ENCODE measurements at regions not wholly inside any gene's neighbourhood (a gene's known extent, or its start where the extent isn't known, plus 50 kb on each side); places are given as distances from the start of the nearest gene placed in this dataset.

DNA sequence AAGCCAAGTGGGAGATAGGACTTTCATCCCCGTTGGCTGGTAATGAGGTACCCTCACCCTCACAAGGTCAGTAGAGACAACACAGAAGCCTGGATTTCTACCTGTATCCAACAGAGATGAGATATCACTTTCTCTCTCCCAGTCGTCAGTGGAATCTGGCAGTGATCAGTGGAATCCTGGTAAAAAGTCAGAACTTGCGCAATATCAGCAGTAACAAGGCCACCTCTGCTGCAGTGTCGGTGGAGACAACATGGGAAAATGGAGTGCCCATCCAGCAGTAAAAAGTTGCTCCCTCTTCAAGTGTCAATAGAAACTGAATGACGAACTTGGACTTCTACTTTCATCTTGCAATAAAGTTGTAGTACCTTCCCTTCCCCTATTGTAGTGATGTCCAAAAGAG lies 615.9 kb downstream of the ETS1 start:
- H3K4me2 ChIP-seq = no peak overlapping the region
- no peaks in the 10 kb centered on the region for H3F3A ChIP-seq (replicated peaks; ENCODE audit: insufficient read depth)
- no peak overlapping the region for H3K27ac ChIP-seq (ENCODE audit: low read depth in 2 of 2, low read length in 1 of 2)
- H3K4me1 ChIP-seq (ENCODE audit: control insufficient read depth in 1 of 2, insufficient read depth in 2 of 2, low read depth in 1 of 2, low read length in 1 of 2) = no peaks in the 10 kb centered on the region
- H3K36me3 ChIP-seq (replicated peaks in 1 of 2; ENCODE audit: control insufficient read depth in 1 of 2, insufficient read depth in 2 of 2, low read length in 1 of 2) = no peaks in the 10 kb centered on the region
- no peak overlapping the region for H3K9ac ChIP-seq
- no peaks in the 10 kb centered on the region for H3K79me2 ChIP-seq (ENCODE audit: insufficient read depth)
- H3K9me2 ChIP-seq = no peaks in the 10 kb centered on the region
- TF ChIP-seq FOXM1 (IDR thresholded peaks at IDR 0.05; ENCODE audit: low read depth) = no peak
- no peak for TF ChIP-seq NFIC (IDR thresholded peaks at IDR 0.05; ENCODE audit: borderline replicate concordance)
- no peaks in the 10 kb centered on the region for H4K20me1 ChIP-seq (ENCODE audit: insufficient read depth)
- CTCF ChIA-PET = no interaction called here
- H3K9me3 ChIP-seq = no peaks in the 10 kb centered on the region
- WGBS (ENCODE audit: low lambda C conversion rate) = 49% methylated on average over 5 of the region's 5 CpGs
- POLR2A ChIA-PET = no interaction called here
- no peak for DNase-seq
- no peak overlapping the region for H3K4me3 ChIP-seq (ENCODE audit: low read depth in 2 of 2, low read length in 1 of 2)
- H3K27me3 ChIP-seq (ENCODE audit: insufficient read depth) = no peaks in the 10 kb centered on the region
- no peak overlapping the region for H2AFZ ChIP-seq (ENCODE audit: low read depth)

DNA sequence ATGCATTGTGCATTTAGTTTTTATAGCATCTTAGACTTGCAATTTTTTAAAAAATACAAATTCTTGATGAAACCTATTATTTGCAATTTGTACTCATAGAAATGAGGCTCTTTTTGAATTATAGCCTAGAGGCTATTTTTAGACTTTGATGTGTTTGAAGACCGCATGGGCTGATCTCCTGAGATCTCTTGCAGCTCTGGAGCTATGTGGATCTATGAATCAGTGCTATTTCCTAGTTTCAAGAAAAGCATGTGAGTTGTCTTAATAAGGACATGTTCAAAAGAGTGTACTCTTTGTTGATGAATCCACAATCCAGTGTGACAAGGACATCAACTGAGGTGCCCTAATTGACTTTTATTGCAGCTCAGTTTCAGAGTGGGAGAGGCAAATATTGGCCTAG lies 620.5 kb downstream of the ETS1 start:
- H3K9me2 ChIP-seq = no peaks in the 10 kb centered on the region
- ChIA-PET POLR2A (no interaction called here), CTCF (interaction anchor here (1.3 to 1.5 kb wide), 2 partner anchors 11 to 12 kb away, joined by 4 read pairs; no protein-coding TSS in a partner anchor)
- no peak overlapping the region for H3K27ac ChIP-seq (ENCODE audit: low read depth in 2 of 2, low read length in 1 of 2)
- DNase-seq = no peak
- TF ChIP-seq YY1 (IDR thresholded peaks at IDR 0.05; ENCODE audit: low read depth) (no peak), GABPA (IDR thresholded peaks at IDR 0.05; ENCODE audit: low read depth) (no peak), TAF1 (IDR thresholded peaks at IDR 0.05; ENCODE audit: borderline replicate concordance, low read depth, low read length) (no peak), CHD2 (IDR thresholded peaks at IDR 0.05; ENCODE audit: low read length, partially characterized antibody) (no peak), MXI1 (IDR thresholded peaks at IDR 0.05; ENCODE audit: low read depth, low read length) (no peak), RXRA (IDR thresholded peaks at IDR 0.05; ENCODE audit: borderline replicate concordance, low read depth) (no peak), MEF2A (IDR thresholded peaks at IDR 0.05; ENCODE audit: borderline replicate concordance, low read depth) (no peak), GATA2 (CRISPR knock-in tag; IDR thresholded peaks at IDR 0.05) (no peak), SMC3 (IDR thresholded peaks at IDR 0.05; ENCODE audit: low read depth, low read length) (no peak), TEAD4 (IDR thresholded peaks at IDR 0.05; ENCODE audit: borderline replicate concordance, insufficient read depth) (no peak), JUND (IDR thresholded peaks at IDR 0.05) (no peak), FOXM1 (IDR thresholded peaks at IDR 0.05; ENCODE audit: low read depth) (no peak), EP300 (IDR thresholded peaks at IDR 0.05; ENCODE audit: borderline replicate concordance in 1 of 2, low read depth in 1 of 2, low read length in 1 of 2) (no peak)
- TF ChIP-seq, protein P1, sequence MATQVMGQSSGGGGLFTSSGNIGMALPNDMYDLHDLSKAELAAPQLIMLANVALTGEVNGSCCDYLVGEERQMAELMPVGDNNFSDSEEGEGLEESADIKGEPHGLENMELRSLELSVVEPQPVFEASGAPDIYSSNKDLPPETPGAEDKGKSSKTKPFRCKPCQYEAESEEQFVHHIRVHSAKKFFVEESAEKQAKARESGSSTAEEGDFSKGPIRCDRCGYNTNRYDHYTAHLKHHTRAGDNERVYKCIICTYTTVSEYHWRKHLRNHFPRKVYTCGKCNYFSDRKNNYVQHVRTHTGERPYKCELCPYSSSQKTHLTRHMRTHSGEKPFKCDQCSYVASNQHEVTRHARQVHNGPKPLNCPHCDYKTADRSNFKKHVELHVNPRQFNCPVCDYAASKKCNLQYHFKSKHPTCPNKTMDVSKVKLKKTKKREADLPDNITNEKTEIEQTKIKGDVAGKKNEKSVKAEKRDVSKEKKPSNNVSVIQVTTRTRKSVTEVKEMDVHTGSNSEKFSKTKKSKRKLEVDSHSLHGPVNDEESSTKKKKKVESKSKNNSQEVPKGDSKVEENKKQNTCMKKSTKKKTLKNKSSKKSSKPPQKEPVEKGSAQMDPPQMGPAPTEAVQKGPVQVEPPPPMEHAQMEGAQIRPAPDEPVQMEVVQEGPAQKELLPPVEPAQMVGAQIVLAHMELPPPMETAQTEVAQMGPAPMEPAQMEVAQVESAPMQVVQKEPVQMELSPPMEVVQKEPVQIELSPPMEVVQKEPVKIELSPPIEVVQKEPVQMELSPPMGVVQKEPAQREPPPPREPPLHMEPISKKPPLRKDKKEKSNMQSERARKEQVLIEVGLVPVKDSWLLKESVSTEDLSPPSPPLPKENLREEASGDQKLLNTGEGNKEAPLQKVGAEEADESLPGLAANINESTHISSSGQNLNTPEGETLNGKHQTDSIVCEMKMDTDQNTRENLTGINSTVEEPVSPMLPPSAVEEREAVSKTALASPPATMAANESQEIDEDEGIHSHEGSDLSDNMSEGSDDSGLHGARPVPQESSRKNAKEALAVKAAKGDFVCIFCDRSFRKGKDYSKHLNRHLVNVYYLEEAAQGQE (IDR thresholded peaks at IDR 0.05; ENCODE audit: low read depth, low read length) = no peak
- TF ChIP-seq, protein P2, sequence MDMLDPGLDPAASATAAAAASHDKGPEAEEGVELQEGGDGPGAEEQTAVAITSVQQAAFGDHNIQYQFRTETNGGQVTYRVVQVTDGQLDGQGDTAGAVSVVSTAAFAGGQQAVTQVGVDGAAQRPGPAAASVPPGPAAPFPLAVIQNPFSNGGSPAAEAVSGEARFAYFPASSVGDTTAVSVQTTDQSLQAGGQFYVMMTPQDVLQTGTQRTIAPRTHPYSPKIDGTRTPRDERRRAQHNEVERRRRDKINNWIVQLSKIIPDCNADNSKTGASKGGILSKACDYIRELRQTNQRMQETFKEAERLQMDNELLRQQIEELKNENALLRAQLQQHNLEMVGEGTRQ (IDR thresholded peaks at IDR 0.05; ENCODE audit: borderline replicate concordance, low read depth, low read length) = no peak
- TF ChIP-seq, protein P3, sequence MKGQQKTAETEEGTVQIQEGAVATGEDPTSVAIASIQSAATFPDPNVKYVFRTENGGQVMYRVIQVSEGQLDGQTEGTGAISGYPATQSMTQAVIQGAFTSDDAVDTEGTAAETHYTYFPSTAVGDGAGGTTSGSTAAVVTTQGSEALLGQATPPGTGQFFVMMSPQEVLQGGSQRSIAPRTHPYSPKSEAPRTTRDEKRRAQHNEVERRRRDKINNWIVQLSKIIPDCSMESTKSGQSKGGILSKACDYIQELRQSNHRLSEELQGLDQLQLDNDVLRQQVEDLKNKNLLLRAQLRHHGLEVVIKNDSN (IDR thresholded peaks at IDR 0.05; ENCODE audit: borderline replicate concordance, low read depth) = no peak
- TF ChIP-seq, protein P4, sequence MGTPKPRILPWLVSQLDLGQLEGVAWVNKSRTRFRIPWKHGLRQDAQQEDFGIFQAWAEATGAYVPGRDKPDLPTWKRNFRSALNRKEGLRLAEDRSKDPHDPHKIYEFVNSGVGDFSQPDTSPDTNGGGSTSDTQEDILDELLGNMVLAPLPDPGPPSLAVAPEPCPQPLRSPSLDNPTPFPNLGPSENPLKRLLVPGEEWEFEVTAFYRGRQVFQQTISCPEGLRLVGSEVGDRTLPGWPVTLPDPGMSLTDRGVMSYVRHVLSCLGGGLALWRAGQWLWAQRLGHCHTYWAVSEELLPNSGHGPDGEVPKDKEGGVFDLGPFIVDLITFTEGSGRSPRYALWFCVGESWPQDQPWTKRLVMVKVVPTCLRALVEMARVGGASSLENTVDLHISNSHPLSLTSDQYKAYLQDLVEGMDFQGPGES (IDR thresholded peaks at IDR 0.05; ENCODE audit: low read depth, low read length) = no peak
- TF ChIP-seq, protein P5, sequence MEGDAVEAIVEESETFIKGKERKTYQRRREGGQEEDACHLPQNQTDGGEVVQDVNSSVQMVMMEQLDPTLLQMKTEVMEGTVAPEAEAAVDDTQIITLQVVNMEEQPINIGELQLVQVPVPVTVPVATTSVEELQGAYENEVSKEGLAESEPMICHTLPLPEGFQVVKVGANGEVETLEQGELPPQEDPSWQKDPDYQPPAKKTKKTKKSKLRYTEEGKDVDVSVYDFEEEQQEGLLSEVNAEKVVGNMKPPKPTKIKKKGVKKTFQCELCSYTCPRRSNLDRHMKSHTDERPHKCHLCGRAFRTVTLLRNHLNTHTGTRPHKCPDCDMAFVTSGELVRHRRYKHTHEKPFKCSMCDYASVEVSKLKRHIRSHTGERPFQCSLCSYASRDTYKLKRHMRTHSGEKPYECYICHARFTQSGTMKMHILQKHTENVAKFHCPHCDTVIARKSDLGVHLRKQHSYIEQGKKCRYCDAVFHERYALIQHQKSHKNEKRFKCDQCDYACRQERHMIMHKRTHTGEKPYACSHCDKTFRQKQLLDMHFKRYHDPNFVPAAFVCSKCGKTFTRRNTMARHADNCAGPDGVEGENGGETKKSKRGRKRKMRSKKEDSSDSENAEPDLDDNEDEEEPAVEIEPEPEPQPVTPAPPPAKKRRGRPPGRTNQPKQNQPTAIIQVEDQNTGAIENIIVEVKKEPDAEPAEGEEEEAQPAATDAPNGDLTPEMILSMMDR (IDR thresholded peaks at IDR 0.05) = no peak
- H3K36me3 ChIP-seq (replicated peaks in 1 of 2; ENCODE audit: control insufficient read depth in 1 of 2, insufficient read depth in 2 of 2, low read length in 1 of 2) = no peaks in the 10 kb centered on the region
- H4K20me1 ChIP-seq (ENCODE audit: insufficient read depth) = no peaks in the 10 kb centered on the region
- H3K9me3 ChIP-seq = no peaks in the 10 kb centered on the region
- no peak overlapping the region for H3K9ac ChIP-seq
- no peaks in the 10 kb centered on the region for H3K27me3 ChIP-seq (ENCODE audit: insufficient read depth)
- H3K4me1 ChIP-seq (ENCODE audit: control insufficient read depth in 1 of 2, insufficient read depth in 2 of 2, low read depth in 1 of 2, low read length in 1 of 2) = no peaks in the 10 kb centered on the region
- H2AFZ ChIP-seq (ENCODE audit: low read depth) = no peak overlapping the region
- no peak overlapping the region for H3K4me3 ChIP-seq (ENCODE audit: low read depth in 2 of 2, low read length in 1 of 2)
- H3K79me2 ChIP-seq (ENCODE audit: insufficient read depth) = no peaks in the 10 kb centered on the region
- WGBS (ENCODE audit: low lambda C conversion rate) = 54% methylated on average over 1 of the region's 1 CpG
- H3F3A ChIP-seq (replicated peaks; ENCODE audit: insufficient read depth) = no peaks in the 10 kb centered on the region
- H3K4me2 ChIP-seq = no peak overlapping the region

All from SK-N-SH (cell line).